Endothelial cell of umbilical vein (primary cell): ENCODE measurements at regions not wholly inside any gene's neighbourhood (a gene's known extent, or its start where the extent isn't known, plus 50 kb on each side); places are given as distances from the start of the nearest gene placed in this dataset.

ENCODE experiments used
- BruUV-seq: library from RNA; stranded (reverse); fragments of 400-500 nt; replicated peaks from 2 replicates; lab custom pipeline; 2021; lab: Mats Ljungman, UMichigan
- CTCF ChIA-PET: fragments of 300-600, 350-600 bp; sonication (Branson Sonifier 250); formaldehyde crosslinking; loops from one replicate; lab custom pipeline; 2021; ENCODE audit warnings: antibody characterized with exemption, inconsistent platforms; lab: Charles Lee
- POLR2A ChIA-PET: fragments of 300-600, 350-600 bp; sonication (Branson Sonifier 250); formaldehyde crosslinking; loops from one replicate; lab custom pipeline; 2021; ENCODE audit warnings: antibody characterized with exemption, inconsistent platforms; lab: Charles Lee
- DNase-seq: peaks from one replicate; pipeline ENCODE4 v3.0.0-alpha.2; 2011; ENCODE audit warnings: low read depth, low spot score
- FAIRE-seq: peaks from 2 replicates; lab custom pipeline; 2011; peaks lifted over from hg19 to GRCh38; lab: Jason Lieb, UNC
- H2AFZ ChIP-seq: 2 replicates; pipeline ENCODE4 v1.6.0; 2012; ENCODE audit warnings: low read depth, low read length, control low read depth, inconsistent platforms
- H3K27ac ChIP-seq: 2 replicates; pipeline ENCODE4 v1.5.1; 2011; ENCODE audit warnings: low read depth, mild to moderate bottlenecking, control low read depth, low read length, moderate library complexity; ENCODE audit not compliant: insufficient read depth
- H3K27me3 ChIP-seq, 2 experiments: 2 replicates each; pipeline versions ENCODE4 v1.6.0 to v1.6.1; 2011; ENCODE audit warnings: low read length in 2 of 2, mixed read lengths in 1 of 2; ENCODE audit not compliant: control insufficient read depth in 2 of 2, insufficient read depth in 2 of 2
- H3K36me3 ChIP-seq, 2 experiments: 2 replicates in 1 of 2; 3 replicates in 1 of 2; pipeline ENCODE4 v1.5.1; 2011; ENCODE audit warnings: low read length in 2 of 2, mild to moderate bottlenecking in 1 of 2, moderate library complexity in 1 of 2; ENCODE audit not compliant: control insufficient read depth in 2 of 2, insufficient read depth in 2 of 2; ENCODE audit errors: extremely low read depth in 1 of 2
- H3K4me1 ChIP-seq: 3 replicates; pipeline ENCODE4 v1.5.1; 2011; ENCODE audit warnings: mild to moderate bottlenecking, low read length; ENCODE audit not compliant: control insufficient read depth, insufficient read depth; ENCODE audit errors: extremely low read depth
- H3K4me2 ChIP-seq: 2 replicates; pipeline ENCODE4 v1.6.1; 2011; ENCODE audit warnings: low read length, control low read depth, mixed read lengths; ENCODE audit not compliant: insufficient read depth
- H3K4me3 ChIP-seq, 3 experiments: fragments of 200-600 bp in 1 of 3; sonication (generic), shearing (Covaris generic) in 1 of 3; replicated peaks in 1 of 3; 2 replicates each; pipeline ENCODE4 v1.5.1; 2011 to 2016; ENCODE audit warnings: control low read depth in 3 of 3, low read length in 3 of 3, mild to moderate bottlenecking in 2 of 3, inconsistent platforms in 1 of 3, low read depth in 1 of 3, moderate library complexity in 1 of 3; ENCODE audit not compliant: insufficient read depth in 1 of 3
- H3K79me2 ChIP-seq: 2 replicates; pipeline ENCODE4 v1.6.0; 2012; ENCODE audit warnings: low read length, inconsistent platforms; ENCODE audit not compliant: control insufficient read depth, insufficient read depth
- H3K9ac ChIP-seq: replicated peaks from 2 replicates; pipeline ENCODE3; 2011; ENCODE audit warnings: low read length, control low read depth; ENCODE audit not compliant: insufficient read depth; ENCODE audit errors: extremely low read depth
- H3K9me1 ChIP-seq: replicated peaks from 3 replicates; pipeline ENCODE4 v1.6.0; 2011; ENCODE audit warnings: mild to moderate bottlenecking, low read length; ENCODE audit not compliant: control insufficient read depth, insufficient read depth; ENCODE audit errors: extremely low read depth
- H3K9me3 ChIP-seq: replicated peaks from 2 replicates; pipeline ENCODE4 v1.5.1; 2012; ENCODE audit warnings: low read length, inconsistent platforms; ENCODE audit not compliant: control insufficient read depth, insufficient read depth
- H4K20me1 ChIP-seq: replicated peaks from 2 replicates; pipeline ENCODE3; 2011; ENCODE audit warnings: mild to moderate bottlenecking, low read length; ENCODE audit not compliant: control insufficient read depth, insufficient read depth; ENCODE audit errors: extremely low read depth
- EZH2 ChIP-seq: IDR thresholded peaks from 2 replicates; pipeline ENCODE4 v1.6.1; 2012; ENCODE audit warnings: borderline replicate concordance, low read depth, mild to moderate bottlenecking, moderate library complexity, low read length, inconsistent platforms; ENCODE audit not compliant: severe bottlenecking
- GATA2 ChIP-seq: IDR thresholded peaks from 2 replicates; pipeline ENCODE4 v1.7.0; 2011; ENCODE audit warnings: low read depth, mild to moderate bottlenecking, moderate library complexity, mixed read lengths, low read length; ENCODE audit not compliant: insufficient read length, insufficient read depth
- JUN ChIP-seq: IDR thresholded peaks from 2 replicates; pipeline ENCODE4 v1.6.1; 2011; ENCODE audit warnings: borderline replicate concordance, low read depth; ENCODE audit not compliant: insufficient read length, insufficient read depth
- MAX ChIP-seq: IDR thresholded peaks from 2 replicates; pipeline ENCODE4 v1.6.1; 2011; ENCODE audit not compliant: insufficient read depth, insufficient read length
- MYC ChIP-seq: IDR thresholded peaks from one replicate; pipeline ENCODE4 v1.6.1; 2011; ENCODE audit warnings: mild to moderate bottlenecking, low read depth, low read length
- POLR2A ChIP-seq: IDR thresholded peaks from 2 replicates; pipeline ENCODE4 v1.6.1; 2012; ENCODE audit warnings: low read depth, mild to moderate bottlenecking, control low read depth, low read length
- dilution Hi-C: fragments of 300-500 bp; cut with MboI; formaldehyde crosslinking; loops from one replicate; pipeline ENCODE4 v1.15.0; 2019; ENCODE audit warnings: low sequenced_read_pairs; ENCODE audit not compliant: extremely low pct_ligation_motif_present
- intact Hi-C: fragments of 100-400 bp; cut with micrococcal nuclease; formaldehyde crosslinking; loops from one replicate; pipeline ENCODE4 v1.10.0; 2022

GRCh38 chr5:135670588-135670987, 91.8 kb upstream of the CXCL14 start:
- TF ChIP-seq POLR2A, result no peak
- TF ChIP-seq GATA2, result no peak
- Histone ChIP-seq H3K4me1 (no peaks in the 10 kb centered on the region), H3K79me2 (no peaks in the 10 kb centered on the region), H3K27me3 (peaks cover 0 to 3% of the 10 kb centered on the region in 2 experiments), H3K4me3 (no peak overlapping the region), H3K9ac (no peak overlapping the region), H3K36me3 (no peaks in the 10 kb centered on the region), H3K27ac (no peak overlapping the region), H3K9me3 (no peaks in the 10 kb centered on the region), H3K9me1 (no peaks in the 10 kb centered on the region), H3K4me2 (no peak overlapping the region), H4K20me1 (no peaks in the 10 kb centered on the region), H2AFZ (no peak overlapping the region)
- FAIRE-seq, result no peak
- ChIA-PET CTCF (no interaction called here), POLR2A (no interaction called here)
- intact Hi-C loops (no loop called here), dilution Hi-C loops (no loop called here)
- no TSS peak for BruUV-seq
- no peak for DNase-seq

GRCh38 chr5:135669416-135669815, 90.6 kb upstream of the CXCL14 start:
- no TSS peak for BruUV-seq
- H3K79me2 ChIP-seq, result no peaks in the 10 kb centered on the region
- TF ChIP-seq JUN (no peak), GATA2 (no peak), MAX (no peak), EZH2 (no peak), POLR2A (no peak), MYC (no peak)
- CTCF ChIA-PET, result no interaction called here
- FAIRE-seq (no peak), DNase-seq (no peak)
- no peaks in the 10 kb centered on the region for H3K4me1 ChIP-seq
- no peak overlapping the region for H3K4me2 ChIP-seq
- POLR2A ChIA-PET, result no interaction called here
- intact Hi-C loops, result no loop called here
- no peak overlapping the region for H3K27ac ChIP-seq
- no peaks in the 10 kb centered on the region for H3K36me3 ChIP-seq
- H2AFZ ChIP-seq, result no peak overlapping the region
- no peaks in the 10 kb centered on the region for H4K20me1 ChIP-seq
- H3K4me3 ChIP-seq, result no peak overlapping the region
- no peak overlapping the region for H3K9ac ChIP-seq
- no peaks in the 10 kb centered on the region for H3K9me1 ChIP-seq
- peaks cover 0 to 3% of the 10 kb centered on the region in 2 experiments for H3K27me3 ChIP-seq
- H3K9me3 ChIP-seq, result no peaks in the 10 kb centered on the region
- dilution Hi-C loops, result no loop called here
